MCF 10A (cell line): ENCODE measurements at regions not wholly inside any gene's neighbourhood (a gene's known extent, or its start where the extent isn't known, plus 50 kb on each side); places are given as distances from the start of the nearest gene placed in this dataset.

Source experiments
- BruUV-seq: library from RNA; stranded (reverse); fragments of 400-500 nt; replicated peaks from 2 replicates; lab custom pipeline; 2021; lab: Mats Ljungman, UMichigan
- CTCF ChIA-PET: fragments of 300-600 bp; sonication (Branson Sonifier 250); formaldehyde crosslinking; extraction: SDS; loops from one replicate; lab custom pipeline; 2021; ENCODE audit warnings: antibody characterized with exemption, inconsistent platforms; lab: Yijun Ruan, JAX
- POLR2A ChIA-PET: fragments of 300-600, 350-650 bp; sonication (Branson Sonifier 250); formaldehyde crosslinking; extraction: SDS; loops from one replicate; lab custom pipeline; 2020; ENCODE audit warnings: antibody characterized with exemption, inconsistent platforms; lab: Yijun Ruan, JAX
- DNase-seq: peaks from one replicate; pipeline ENCODE4 v3.0.0-alpha.2; 2018; ENCODE audit not compliant: unreplicated experiment
- H3K27ac Mint-ChIP-seq: one replicate; pipeline ENCODE4 v1.8.0; 2022; ENCODE audit warnings: mild to moderate bottlenecking, low read depth, mixed read lengths; ENCODE audit not compliant: unreplicated experiment
- H3K27me3 Mint-ChIP-seq: one replicate; pipeline ENCODE4 v1.8.0; 2022; ENCODE audit warnings: mixed read lengths; ENCODE audit not compliant: insufficient read depth, unreplicated experiment
- H3K36me3 Mint-ChIP-seq: one replicate; pipeline ENCODE4 v1.8.0; 2022; ENCODE audit warnings: mild to moderate bottlenecking, moderate library complexity, mixed read lengths; ENCODE audit not compliant: insufficient read depth, unreplicated experiment
- H3K4me1 Mint-ChIP-seq: one replicate; pipeline ENCODE4 v1.8.0; 2022; ENCODE audit warnings: mixed read lengths; ENCODE audit not compliant: insufficient read depth, unreplicated experiment
- H3K4me3 Mint-ChIP-seq: one replicate; pipeline ENCODE4 v1.8.0; 2022; ENCODE audit warnings: mild to moderate bottlenecking, moderate library complexity, mixed read lengths; ENCODE audit not compliant: unreplicated experiment
- H3K9me3 Mint-ChIP-seq: one replicate; pipeline ENCODE4 v1.8.0; 2022; ENCODE audit warnings: mixed read lengths; ENCODE audit not compliant: unreplicated experiment
- intact Hi-C: fragments of 100-400 bp; cut with micrococcal nuclease; formaldehyde crosslinking; loops from 2 replicates; pipeline ENCODE4 v1.14.1; 2022
- TF ChIP-seq, protein P1 (sequence below): fragments of 200-600 bp; IDR thresholded peaks from one replicate; pipeline ENCODE4 v1.8.0; 2022; ENCODE audit warnings: antibody characterized with exemption, mild to moderate bottlenecking; ENCODE audit not compliant: unreplicated experiment

GRCh38 chr2:83478037-83478436, 981.0 kb downstream of the SUCLG1 start:
- Mint-ChIP-seq H3K27me3 (no peaks in the 10 kb centered on the region), H3K9me3 (no peaks in the 10 kb centered on the region), H3K4me3 (no peak overlapping the region), H3K27ac (no peak overlapping the region), H3K36me3 (no peaks in the 10 kb centered on the region), H3K4me1 (no peaks in the 10 kb centered on the region)
- TF ChIP-seq, protein P1, sequence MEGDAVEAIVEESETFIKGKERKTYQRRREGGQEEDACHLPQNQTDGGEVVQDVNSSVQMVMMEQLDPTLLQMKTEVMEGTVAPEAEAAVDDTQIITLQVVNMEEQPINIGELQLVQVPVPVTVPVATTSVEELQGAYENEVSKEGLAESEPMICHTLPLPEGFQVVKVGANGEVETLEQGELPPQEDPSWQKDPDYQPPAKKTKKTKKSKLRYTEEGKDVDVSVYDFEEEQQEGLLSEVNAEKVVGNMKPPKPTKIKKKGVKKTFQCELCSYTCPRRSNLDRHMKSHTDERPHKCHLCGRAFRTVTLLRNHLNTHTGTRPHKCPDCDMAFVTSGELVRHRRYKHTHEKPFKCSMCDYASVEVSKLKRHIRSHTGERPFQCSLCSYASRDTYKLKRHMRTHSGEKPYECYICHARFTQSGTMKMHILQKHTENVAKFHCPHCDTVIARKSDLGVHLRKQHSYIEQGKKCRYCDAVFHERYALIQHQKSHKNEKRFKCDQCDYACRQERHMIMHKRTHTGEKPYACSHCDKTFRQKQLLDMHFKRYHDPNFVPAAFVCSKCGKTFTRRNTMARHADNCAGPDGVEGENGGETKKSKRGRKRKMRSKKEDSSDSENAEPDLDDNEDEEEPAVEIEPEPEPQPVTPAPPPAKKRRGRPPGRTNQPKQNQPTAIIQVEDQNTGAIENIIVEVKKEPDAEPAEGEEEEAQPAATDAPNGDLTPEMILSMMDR: no peak
- POLR2A ChIA-PET: no interaction called here
- no TSS peak for BruUV-seq
- intact Hi-C loops: no loop called here
- DNase-seq: no peak
- CTCF ChIA-PET: interaction anchor here (0.6 to 0.8 kb wide), 3 partner anchors 282 to 590 kb away, joined by 3 to 4 read pairs (median 3); no protein-coding TSS in a partner anchor

DNA sequence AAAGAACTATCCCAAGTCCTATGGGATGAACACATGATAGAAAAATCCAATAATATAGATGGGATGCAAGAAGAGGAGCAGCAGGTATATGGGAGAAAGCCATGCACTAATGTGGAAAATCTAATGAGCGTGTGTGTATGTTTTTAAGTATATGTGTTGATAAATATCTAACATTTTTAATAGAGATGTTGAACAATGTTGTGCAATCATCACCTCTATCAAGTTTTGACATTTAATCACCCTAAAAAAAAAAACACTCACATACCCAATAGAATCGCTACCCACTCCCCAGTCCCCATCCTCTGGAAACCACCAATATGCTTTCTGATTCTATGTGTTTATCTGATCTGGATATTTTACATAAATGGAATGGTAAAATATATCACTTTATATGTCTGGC, 983.7 kb downstream of the SUCLG1 start:
- Mint-ChIP-seq H3K36me3 (no peaks in the 10 kb centered on the region), H3K4me3 (no peak overlapping the region), H3K27me3 (no peaks in the 10 kb centered on the region), H3K9me3 (no peaks in the 10 kb centered on the region), H3K4me1 (no peaks in the 10 kb centered on the region), H3K27ac (no peak overlapping the region)
- TF ChIP-seq, protein P1: no peak
- POLR2A ChIA-PET: no interaction called here
- DNase-seq: no peak
- CTCF ChIA-PET: no interaction called here
- no TSS peak for BruUV-seq
- intact Hi-C loops: no loop called here

DNA sequence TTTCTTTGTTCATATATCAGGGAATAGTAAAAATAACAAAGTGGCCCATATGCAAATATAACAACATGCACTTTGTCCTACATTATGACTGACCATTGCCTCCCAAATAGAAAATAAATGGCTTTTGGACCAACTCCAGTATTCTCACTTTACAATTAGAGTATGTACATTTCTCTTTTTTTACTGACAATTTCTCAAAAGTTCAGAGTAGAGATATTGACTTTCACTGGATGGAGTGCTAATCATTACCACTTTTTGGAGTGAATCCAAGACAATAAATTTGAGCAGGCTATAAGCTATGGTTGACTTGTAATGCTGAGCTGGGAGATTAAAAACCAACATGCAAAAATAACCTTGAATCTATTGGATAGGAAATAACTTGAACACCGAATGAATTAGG, 987.4 kb downstream of the SUCLG1 start:
- CTCF ChIA-PET: no interaction called here
- Mint-ChIP-seq H3K27ac (no peak overlapping the region), H3K9me3 (peaks cover 16% of the 10 kb centered on the region), H3K36me3 (no peaks in the 10 kb centered on the region), H3K4me1 (no peaks in the 10 kb centered on the region), H3K27me3 (no peaks in the 10 kb centered on the region), H3K4me3 (no peak overlapping the region)
- intact Hi-C loops: no loop called here
- BruUV-seq: no TSS peak
- POLR2A ChIA-PET: no interaction called here
- DNase-seq: no peak
- TF ChIP-seq, protein P1: no peak

GRCh38 chr2:83470928-83471327, 988.2 kb downstream of the SUCLG1 start:
- Mint-ChIP-seq H3K4me1 (no peaks in the 10 kb centered on the region), H3K9me3 (peaks cover 16% of the 10 kb centered on the region), H3K27ac (no peak overlapping the region), H3K27me3 (no peaks in the 10 kb centered on the region), H3K36me3 (no peaks in the 10 kb centered on the region), H3K4me3 (no peak overlapping the region)
- ChIA-PET POLR2A (no interaction called here), CTCF (no interaction called here)
- TF ChIP-seq, protein P1: no peak
- no peak for DNase-seq
- intact Hi-C loops: no loop called here
- no TSS peak for BruUV-seq
